Medulla oblongata (tissue), 1 donor: ENCODE measurements at regions not wholly inside any gene's neighbourhood (a gene's known extent, or its start where the extent isn't known, plus 50 kb on each side); places are given as distances from the start of the nearest gene placed in this dataset.

Experiments used
- DNase-seq: peaks from one replicate; pipeline ENCODE4 v3.0.0-alpha.2; 2015; ENCODE audit errors: extremely low spot score

GRCh38 chr18:41135146-41135545 is 819.9 kb upstream of the PIK3C3 start:
- DNase-seq, result no peak

DNA sequence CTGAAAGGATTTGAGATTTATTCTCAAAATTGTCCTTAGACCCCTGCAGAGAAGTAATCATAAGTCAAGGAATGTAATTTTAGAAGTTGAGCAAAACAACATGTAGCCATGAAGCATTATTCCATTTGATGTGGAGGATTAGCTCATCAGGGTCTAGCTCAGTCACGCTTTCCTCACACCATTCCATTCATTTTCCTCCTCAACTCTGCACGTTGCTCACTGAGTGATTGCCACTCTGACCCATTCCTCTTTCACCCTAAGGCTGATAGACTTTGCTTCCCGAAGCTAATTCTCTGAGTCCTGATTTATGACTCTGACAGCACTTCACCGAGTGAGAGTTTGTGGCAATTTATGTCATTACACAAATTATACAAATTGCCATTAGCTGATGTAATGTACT is 820.6 kb upstream of the PIK3C3 start:
- DNase-seq, result no peak

DNA sequence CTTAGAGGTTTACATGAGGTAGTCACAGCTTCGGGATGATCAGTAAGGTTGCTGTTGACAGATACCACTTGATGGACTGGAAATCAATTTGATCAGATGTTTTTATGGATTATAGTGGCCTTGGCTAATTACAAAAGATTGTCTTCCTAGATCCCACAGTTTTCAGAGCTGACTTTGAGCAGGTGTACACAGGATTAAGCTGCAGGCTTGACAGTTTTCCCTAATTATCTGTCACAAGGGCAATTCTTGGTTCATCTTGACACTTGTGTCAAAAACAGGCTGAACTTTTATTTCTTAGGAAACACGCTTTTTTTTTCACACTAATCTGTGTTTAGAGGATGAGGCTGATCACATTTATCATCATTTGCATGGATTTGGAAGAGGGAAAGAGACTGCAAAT is 824.0 kb upstream of the PIK3C3 start:
- DNase-seq, result no peak

GRCh38 chr18:41128545-41128944 is 826.5 kb upstream of the PIK3C3 start:
- DNase-seq, result no peak

DNA sequence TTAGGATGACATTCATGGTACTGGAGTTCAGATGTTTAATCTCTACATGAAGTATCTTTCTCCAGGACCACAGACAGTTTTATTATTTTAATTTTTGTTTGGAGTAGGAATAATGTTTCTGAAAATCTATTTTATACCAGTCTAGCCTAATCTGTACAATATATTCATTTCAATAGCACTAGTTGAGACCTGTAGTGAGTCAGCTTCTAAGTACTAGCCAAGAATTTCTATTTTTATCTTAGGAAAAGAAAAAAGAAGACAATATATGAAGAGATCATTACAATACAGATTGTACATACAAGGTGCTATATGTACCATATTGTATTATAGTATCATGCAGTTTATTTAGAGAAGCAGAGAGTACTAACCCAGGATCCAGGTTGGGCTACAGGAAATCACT is 826.9 kb upstream of the PIK3C3 start:
- no peak for DNase-seq

DNA sequence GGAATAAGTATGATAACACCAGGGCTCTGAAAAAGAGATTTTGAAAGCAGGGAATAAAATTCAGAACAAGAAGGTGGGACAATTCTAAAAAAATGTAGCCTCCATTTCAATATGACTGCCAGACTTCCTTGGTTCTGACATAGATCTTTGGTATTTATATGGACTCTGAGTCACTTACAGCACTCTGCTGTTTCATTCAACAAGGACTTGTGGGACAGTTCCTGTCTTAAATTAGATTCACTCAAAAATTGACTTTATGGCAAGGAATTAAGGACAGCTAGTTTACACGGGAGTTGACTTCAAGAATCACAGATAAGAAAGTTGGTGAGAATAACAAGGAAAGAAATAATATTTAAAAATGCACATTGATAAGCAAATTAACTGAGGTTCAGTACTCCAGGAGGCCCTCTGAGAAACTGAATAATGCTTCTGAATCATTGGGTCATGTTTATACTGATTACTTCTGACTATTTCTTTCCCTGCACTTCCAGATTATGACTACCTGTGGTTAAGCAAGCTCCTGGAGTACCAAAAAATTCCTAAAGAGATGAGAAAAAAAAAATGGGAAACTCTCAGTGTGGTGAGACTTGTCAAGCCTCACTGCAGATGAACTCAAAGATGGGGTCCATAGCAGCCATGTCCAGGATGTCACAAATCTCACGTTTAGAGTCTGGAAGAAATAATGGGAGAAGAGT is 828.3 kb upstream of the PIK3C3 start:
- no peak for DNase-seq

DNA sequence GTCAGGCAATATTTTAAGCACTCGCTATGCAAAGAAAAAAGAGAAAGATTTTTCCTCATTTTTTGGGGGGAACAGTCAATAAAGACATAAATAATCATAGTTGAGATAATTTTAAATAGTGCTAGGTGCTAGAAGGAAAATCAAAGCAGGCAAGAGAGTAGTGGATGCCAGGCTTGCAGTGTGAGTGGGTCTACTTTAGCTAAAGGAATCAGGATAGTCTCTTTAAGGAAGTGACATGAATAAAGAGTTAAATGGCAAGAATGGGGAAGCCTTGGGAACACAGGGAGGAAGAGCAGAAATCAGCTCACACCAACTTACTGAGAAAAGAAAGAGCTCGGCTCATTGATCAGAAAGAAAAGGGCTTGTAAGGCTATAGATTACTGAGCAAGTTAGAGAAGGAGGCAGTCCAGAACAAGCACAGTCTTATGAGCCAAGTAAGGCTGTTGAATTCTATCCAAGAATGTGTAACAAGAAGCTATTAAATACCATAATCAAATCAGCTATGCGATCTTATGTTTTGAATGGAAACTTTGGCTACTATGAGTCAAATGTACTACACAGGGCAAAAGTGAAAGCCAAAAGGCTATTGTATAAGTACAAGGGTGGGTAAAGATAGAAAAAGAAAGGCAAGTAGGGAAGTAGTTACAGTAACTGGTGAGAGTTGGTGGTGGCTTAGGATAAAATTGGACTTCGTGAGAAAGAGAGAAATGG is 833.8 kb upstream of the PIK3C3 start:
- DNase-seq, result no peak

DNA sequence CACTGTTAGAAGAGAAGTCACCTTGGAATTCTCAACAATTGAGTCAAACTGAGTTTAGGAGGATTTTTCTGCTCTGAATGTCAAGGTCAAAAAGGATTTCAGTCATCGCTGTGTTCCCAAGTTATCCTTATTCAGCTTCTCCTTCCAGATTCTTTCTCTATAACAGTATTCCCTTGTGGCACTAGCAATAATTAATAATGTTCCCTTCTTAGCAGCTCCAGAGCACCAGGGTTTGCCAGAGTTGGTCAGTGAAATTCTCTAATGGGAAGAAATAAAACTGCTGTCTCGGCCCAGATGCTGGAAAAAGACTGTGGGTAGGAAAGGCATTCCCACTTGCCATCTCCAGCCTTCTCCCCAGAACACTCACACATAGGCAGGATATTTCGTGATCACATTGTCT is 836.0 kb upstream of the PIK3C3 start:
- no peak for DNase-seq

- DNase-seq, result no peak
These were observed 841.0 kb upstream of the PIK3C3 start for GRCh38 chr18:41113885-41114482.

GRCh38 chr18:41099451-41099850 is 855.6 kb upstream of the PIK3C3 start:
- DNase-seq, result no peak

GRCh38 chr18:41096504-41096903 is 858.5 kb upstream of the PIK3C3 start:
- DNase-seq, result no peak

DNA sequence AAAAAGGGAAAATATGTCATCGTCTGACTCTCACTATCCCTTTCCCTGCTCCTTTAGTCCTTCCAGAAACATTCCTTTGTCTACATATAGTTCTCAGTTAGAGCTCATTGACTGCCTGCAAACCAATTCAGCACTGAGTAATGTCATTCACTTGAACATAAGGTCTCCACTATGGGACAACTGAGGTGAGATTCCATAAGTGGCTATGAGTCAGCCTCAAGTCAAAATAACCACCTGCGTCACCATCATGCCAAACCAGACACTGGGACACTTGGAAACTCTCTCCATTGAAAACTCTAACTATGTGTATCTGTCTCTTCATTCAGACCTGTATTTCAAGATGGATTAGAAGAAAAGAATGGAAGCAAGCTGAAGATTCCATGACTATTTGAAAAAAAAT is 878.0 kb upstream of the PIK3C3 start:
- no peak for DNase-seq

DNA sequence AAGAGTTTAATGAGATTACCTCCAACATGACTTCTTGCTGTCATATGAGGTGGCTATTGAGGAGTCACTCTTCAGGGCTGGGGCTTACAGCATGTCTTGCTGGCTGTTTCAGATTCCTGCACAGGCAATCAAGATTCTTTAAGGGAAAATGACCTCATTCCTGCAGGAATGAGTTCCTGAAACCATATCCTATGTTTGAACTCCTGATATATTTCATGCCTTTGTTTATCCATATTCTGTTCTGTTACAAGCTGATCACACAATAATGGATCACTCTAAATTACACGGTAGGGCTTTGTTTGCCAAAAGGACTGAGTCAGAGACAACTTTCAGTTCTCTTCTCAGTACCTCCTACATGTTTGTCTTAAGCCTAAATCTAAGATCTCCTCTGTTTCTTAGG is 879.8 kb upstream of the PIK3C3 start:
- DNase-seq, result no peak

DNA sequence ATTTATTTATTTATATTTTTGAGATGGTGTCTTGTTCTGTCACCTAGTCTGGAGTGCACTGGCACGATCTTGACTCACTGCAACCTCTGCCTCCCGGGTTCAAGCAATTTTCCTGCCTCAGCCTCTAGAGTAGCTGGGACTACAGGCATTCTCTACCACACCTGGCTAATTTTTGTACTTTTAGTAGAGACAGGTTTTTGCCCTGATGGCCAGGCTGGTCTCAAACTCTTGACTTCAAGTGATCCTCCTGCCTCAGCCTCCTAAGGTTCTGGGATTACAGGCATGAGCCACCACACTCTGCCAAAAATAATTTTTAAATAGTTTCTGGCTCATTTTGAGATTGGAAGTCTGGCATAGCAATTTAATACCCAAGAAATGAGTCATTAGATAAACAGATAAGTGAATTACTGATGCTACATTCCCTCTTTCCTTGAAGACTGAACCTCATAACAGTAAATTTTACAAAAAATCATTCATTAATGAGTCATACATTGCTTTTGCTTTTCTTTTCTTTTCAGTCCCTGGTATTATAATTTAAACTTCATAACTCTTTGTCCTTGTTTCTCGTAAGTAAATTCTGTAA is 881.6 kb upstream of the PIK3C3 start:
- DNase-seq, result no peak

- no peak for DNase-seq
These were observed 882.1 kb upstream of the PIK3C3 start for GRCh38 chr18:41072946-41073345.

GRCh38 chr18:41071826-41072225 is 883.2 kb upstream of the PIK3C3 start:
- no peak for DNase-seq

GRCh38 chr18:41069167-41069566 is 885.9 kb upstream of the PIK3C3 start:
- DNase-seq, result no peak

DNA sequence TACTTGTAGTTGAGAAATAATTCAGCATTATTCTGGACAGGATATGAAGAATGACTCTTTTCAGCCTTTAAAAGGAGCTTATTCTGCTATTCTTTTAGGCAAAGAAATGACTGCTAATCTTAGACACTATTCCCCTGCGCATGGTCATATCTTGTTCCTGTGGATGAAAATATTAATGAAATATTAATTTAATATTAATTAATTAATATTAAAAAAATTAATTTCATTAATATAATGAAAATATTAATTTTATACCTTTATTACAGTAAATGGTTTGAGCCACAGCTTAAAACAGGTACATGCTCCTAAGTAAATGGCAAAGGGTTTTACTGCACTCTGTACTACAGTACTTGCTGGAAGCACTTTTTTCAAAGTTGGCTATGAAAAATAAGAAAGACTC is 890.1 kb upstream of the PIK3C3 start:
- DNase-seq, result no peak

GRCh38 chr18:41060967-41061366 is 894.1 kb upstream of the PIK3C3 start:
- no peak for DNase-seq

DNA sequence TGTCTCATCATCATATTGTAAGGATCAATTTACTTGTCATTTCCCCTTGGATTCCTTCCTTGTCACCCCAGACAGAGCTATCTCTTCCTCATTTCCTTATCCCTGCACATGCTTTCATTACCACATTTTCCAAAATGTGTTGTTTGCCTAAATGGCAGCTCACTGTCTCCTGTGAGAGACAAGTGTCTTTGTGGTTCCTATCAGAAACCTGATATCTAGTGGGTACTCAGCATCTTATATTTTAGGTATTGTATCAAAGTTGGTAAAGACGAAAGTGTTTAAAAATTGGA is 896.0 kb upstream of the PIK3C3 start:
- DNase-seq, result no peak

GRCh38 chr18:41058351-41059125 is 896.5 kb upstream of the PIK3C3 start:
- DNase-seq, result no peak

DNA sequence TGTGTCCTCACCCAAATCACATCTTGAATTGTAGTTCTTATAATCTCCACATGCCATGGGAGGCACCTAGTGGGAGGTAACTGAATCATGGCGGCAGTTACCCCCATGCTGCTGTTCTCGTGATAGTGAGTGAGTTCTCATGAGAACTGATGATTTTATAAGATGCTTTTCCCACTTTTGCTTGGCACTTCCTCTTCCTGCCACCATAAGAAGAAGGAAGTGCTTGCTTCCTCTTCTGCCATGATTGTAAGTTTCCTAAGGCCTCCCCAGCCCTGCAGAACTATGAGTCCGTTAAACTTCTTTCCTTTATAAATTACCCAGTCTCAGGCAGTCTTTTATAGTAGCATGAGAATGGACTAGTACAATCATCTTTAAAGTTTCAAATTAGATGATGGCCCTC is 902.4 kb upstream of the PIK3C3 start:
- no peak for DNase-seq
